NB4 (cell line): ENCODE measurements at regions not wholly inside any gene's neighbourhood (a gene's known extent, or its start where the extent isn't known, plus 50 kb on each side); places are given as distances from the start of the nearest gene placed in this dataset.
A peak's percentile ranks its signal among the peaks of the same experiment; 100 is the strongest.

ENCODE experiments used
- DNase-seq: peaks from one replicate; pipeline ENCODE4 v3.0.0; 2010; ENCODE audit warnings: low read depth
- H3K4me3 ChIP-seq: one replicate; pipeline ENCODE4 v1.5.1; 2011; ENCODE audit warnings: mild to moderate bottlenecking, low read depth, low read length, moderate library complexity
- CTCF ChIP-seq: IDR thresholded peaks from one replicate; pipeline ENCODE4 v1.5.1; 2012; ENCODE audit warnings: low read depth, low read length
- MAX ChIP-seq: IDR thresholded peaks from 2 replicates; pipeline ENCODE4 v1.6.1; 2011; ENCODE audit warnings: low read depth, low read length
- MYC ChIP-seq: IDR thresholded peaks from 2 replicates; pipeline ENCODE4 v1.6.1; 2011; ENCODE audit warnings: low read depth, low read length
- POLR2A ChIP-seq: IDR thresholded peaks from 2 replicates; pipeline ENCODE4 v1.6.1; 2011; ENCODE audit warnings: mild to moderate bottlenecking; ENCODE audit not compliant: insufficient read length; ENCODE audit errors: extremely low read depth

- no peak overlapping the region for H3K4me3 ChIP-seq
- peak; percentile 28 for DNase-seq
- TF ChIP-seq POLR2A (no peak), MYC (no peak), CTCF (no peak), MAX (no peak)
Observed at GRCh38 chr15:61649046-61649445, 411.2 kb downstream of the VPS13C start.

GRCh38 chr15:61644550-61644949 is 415.4 kb upstream of the RORA start:
- no peak for DNase-seq
- H3K4me3 ChIP-seq, result no peak overlapping the region
- TF ChIP-seq POLR2A (no peak), MYC (no peak), MAX (no peak), CTCF (no peak)

GRCh38 chr15:61641645-61642044 is 412.5 kb upstream of the RORA start:
- TF ChIP-seq POLR2A (no peak), CTCF (no peak), MYC (no peak), MAX (no peak)
- H3K4me3 ChIP-seq, result no peak overlapping the region
- DNase-seq, result no peak

DNA sequence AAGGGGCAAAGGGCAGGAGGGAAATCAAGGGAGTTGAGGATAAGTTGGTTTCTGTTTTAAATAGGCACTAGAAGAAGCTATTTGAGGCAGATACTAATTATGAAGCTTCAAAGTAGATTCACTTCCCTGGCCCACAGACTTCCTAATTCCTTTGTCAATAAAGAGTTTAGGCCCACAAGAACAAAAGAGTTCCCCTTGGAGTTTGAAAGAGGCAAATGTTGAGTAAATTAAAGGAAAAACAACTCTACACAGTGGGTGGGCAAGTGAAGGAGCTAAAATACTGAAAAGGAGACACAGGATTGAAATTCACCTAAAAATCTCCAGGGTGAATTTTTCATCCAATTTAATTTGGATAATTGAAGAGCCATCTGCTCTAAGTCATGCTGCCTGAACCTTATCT is 411.7 kb upstream of the RORA start:
- no peak overlapping the region for H3K4me3 ChIP-seq
- DNase-seq, result no peak
- no peak for TF ChIP-seq MYC
- TF ChIP-seq MAX, result no peak
- TF ChIP-seq CTCF, result no peak
- no peak for TF ChIP-seq POLR2A

GRCh38 chr15:61639491-61639890 is 410.4 kb upstream of the RORA start:
- TF ChIP-seq CTCF (no peak), MYC (no peak), MAX (no peak), POLR2A (no peak)
- H3K4me3 ChIP-seq, result no peak overlapping the region
- no peak for DNase-seq

DNA sequence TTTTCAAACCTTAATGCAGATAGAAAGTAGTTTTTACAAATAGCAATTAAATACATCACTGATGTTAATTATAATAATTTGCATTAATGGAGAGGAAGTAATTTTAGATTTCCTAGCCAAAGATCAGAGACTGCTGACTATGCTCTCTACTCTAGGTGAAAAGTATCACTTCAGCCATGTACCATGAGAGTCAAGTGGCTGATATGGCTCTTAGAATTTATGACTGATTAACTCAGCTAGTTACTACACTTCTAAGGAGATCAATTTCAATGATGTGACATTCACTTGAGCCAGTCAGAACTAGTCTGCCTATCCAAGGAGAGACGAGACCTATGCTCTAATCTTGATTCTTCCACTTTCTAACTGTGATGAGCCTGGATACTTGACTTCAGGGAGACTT is 405.7 kb upstream of the RORA start:
- TF ChIP-seq POLR2A (no peak), MAX (no peak), MYC (no peak), CTCF (no peak)
- no peak for DNase-seq
- no peak overlapping the region for H3K4me3 ChIP-seq
